Astrocyte of the cerebellum (primary cell): ENCODE measurements at regions not wholly inside any gene's neighbourhood (a gene's known extent, or its start where the extent isn't known, plus 50 kb on each side); places are given as distances from the start of the nearest gene placed in this dataset.

Source experiments
- DNase-seq: peaks from one replicate; pipeline ENCODE4 v3.0.0-alpha.2; 2011; ENCODE audit warnings: low read depth
- H3K4me3 ChIP-seq: 2 replicates; pipeline ENCODE4 v1.5.1; 2011; ENCODE audit warnings: mild to moderate bottlenecking, low read depth, low read length, moderate library complexity
- in situ Hi-C: cut with HindIII; loops from 2 replicates; pipeline ENCODE4 v1.10.0; 2017; ENCODE audit warnings: low sequenced_read_pairs
- TF ChIP-seq, protein P1 (sequence below): IDR thresholded peaks from 2 replicates; pipeline ENCODE4 v1.5.1; 2012; ENCODE audit warnings: low read length, low read depth, moderate library complexity, mild to moderate bottlenecking; ENCODE audit errors: missing control alignments

DNA sequence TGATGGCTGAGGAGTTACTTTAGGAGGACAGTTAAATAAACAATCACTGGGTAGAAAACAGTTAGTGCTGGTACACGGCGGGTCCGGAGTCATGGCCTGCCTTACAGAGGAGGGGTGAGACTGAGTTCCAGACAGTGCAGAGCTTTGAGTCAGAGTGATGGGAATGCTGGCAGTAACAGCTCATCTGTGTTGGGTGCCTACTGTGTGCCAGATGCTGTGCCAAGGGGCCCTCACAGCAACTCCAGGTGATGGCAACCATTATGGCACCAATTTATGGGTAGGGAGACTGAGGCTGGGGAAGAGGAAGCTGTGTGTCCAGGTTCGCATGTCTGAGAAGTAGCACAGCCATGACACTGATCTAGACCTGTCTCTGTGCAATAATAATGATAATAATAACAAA lies 132.6 kb downstream of the CEBPB start:
- in situ Hi-C loops = loop anchor here (5.0 kb wide), 1 partner anchor 94 kb away; no protein-coding TSS in a partner anchor
- no peak for DNase-seq
- TF ChIP-seq, protein P1, sequence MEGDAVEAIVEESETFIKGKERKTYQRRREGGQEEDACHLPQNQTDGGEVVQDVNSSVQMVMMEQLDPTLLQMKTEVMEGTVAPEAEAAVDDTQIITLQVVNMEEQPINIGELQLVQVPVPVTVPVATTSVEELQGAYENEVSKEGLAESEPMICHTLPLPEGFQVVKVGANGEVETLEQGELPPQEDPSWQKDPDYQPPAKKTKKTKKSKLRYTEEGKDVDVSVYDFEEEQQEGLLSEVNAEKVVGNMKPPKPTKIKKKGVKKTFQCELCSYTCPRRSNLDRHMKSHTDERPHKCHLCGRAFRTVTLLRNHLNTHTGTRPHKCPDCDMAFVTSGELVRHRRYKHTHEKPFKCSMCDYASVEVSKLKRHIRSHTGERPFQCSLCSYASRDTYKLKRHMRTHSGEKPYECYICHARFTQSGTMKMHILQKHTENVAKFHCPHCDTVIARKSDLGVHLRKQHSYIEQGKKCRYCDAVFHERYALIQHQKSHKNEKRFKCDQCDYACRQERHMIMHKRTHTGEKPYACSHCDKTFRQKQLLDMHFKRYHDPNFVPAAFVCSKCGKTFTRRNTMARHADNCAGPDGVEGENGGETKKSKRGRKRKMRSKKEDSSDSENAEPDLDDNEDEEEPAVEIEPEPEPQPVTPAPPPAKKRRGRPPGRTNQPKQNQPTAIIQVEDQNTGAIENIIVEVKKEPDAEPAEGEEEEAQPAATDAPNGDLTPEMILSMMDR = no peak
- no peak overlapping the region for H3K4me3 ChIP-seq

DNA sequence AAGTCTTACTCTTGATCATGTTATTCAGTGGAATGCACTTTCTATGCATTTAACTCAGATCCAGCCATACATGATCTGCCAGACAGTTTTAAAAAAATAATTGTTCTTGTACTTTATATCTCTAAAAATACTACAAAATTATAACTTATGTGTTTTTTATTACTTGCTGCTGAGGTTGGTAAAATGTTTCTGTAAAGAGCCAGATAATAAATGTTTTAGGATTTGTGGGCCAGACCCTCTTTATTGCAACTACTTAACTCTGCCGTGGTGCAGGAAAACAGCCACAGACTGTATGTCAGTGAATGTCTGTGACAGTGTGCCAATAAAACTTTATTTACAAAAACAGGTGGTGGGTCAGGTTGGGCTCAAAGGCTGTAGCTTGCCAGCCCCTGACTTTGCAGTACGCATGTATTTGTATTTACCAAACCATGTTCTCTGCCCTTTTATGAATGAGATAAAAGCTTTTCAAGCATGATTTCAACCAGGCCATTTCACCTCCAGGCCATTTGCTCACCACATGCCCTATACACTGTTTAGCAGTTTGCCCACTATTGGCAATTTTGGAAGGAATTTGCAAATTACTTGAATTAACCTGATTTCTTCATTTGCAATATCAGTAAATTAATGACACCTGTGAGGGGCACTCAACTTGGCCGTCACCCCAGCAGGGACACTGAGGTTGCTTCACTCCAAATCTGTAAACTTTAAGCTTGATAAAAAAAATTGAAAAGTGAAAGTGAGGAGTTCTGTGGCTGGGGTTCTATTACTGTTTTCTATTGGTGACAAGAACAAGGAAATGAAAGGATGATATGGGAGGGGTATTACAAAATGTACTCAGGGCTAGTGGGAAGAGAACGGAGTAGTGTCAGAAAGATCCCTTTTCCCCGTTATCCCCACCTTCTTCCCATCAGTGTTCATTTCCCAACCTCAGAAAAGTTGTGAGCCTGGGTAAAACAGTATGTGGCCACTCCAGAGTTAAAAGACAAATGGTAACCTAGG lies 133.4 kb downstream of the CEBPB start:
- DNase-seq = no peak
- TF ChIP-seq, protein P1 = no peak
- H3K4me3 ChIP-seq = no peak overlapping the region
- in situ Hi-C loops = loop anchor here (5.0 kb wide), 1 partner anchor 93 kb away; no protein-coding TSS in a partner anchor

DNA sequence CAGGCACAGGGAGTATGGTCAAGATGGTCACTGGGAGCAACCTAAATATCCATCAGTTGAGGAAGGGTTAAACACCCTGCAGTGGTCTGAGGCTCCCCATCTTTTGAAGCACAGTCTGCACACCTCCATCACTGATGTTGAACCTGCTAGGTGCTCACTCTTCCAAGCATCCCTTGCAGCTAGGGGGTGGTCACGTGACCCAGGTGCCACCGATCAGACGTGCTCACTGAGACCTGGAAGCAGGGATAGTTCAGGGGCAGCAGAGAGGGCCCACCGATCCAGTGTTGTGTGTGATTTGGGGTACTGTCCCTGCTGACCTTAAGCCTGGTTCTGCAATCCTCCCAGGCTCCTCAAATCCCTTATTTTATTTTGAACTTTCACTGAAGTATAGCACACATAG lies 134.6 kb downstream of the CEBPB start:
- in situ Hi-C loops = loop anchor here (5.0 kb wide), 1 partner anchor 57 kb away; no protein-coding TSS in a partner anchor
- TF ChIP-seq, protein P1 = no peak
- H3K4me3 ChIP-seq = no peak overlapping the region
- no peak for DNase-seq

DNA sequence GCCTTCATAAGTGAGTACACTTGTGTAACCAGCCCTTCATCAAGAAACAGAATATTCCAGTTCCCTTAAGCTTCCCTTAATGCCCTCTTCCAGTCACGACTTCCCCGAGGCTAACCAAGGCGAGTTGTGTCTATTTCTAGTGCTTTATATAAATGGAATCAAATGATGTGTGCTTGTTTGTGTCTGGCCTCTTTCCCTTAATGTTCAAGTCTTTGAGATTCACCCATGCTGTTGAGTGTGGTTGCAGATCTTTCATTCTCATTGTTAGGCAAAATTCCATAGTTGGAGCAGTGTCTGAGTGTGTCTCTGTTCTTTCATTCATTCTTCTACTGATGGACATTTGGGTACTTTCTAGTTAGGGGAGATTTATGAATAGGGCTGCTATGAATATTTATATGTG lies 135.0 kb downstream of the CEBPB start:
- TF ChIP-seq, protein P1 = no peak
- in situ Hi-C loops = loop anchor here (5.0 kb wide), 1 partner anchor 57 kb away; no protein-coding TSS in a partner anchor
- H3K4me3 ChIP-seq = no peak overlapping the region
- DNase-seq = no peak

DNA sequence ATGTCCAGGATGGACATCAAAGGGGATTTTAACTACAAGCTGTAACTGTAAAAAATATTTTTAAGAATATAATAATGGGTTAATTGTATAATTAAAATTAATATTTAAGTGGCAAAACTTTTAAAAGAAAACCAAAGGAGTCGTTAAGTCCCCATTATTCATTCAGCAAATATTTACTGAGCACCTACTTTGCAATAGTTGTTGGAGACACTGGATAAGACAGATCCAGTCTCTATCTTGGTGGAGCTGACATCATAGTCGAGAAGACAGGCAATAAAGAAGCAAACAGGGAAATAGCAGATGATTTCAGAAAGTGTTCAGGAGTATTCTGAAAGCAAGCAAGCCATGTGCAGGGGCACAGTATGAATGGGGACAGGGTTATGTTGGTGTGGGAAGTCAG lies 137.0 kb downstream of the CEBPB start:
- in situ Hi-C loops = loop anchor here (5.0 kb wide), 1 partner anchor 55 kb away; no protein-coding TSS in a partner anchor
- TF ChIP-seq, protein P1 = no peak
- DNase-seq = no peak
- no peak overlapping the region for H3K4me3 ChIP-seq

DNA sequence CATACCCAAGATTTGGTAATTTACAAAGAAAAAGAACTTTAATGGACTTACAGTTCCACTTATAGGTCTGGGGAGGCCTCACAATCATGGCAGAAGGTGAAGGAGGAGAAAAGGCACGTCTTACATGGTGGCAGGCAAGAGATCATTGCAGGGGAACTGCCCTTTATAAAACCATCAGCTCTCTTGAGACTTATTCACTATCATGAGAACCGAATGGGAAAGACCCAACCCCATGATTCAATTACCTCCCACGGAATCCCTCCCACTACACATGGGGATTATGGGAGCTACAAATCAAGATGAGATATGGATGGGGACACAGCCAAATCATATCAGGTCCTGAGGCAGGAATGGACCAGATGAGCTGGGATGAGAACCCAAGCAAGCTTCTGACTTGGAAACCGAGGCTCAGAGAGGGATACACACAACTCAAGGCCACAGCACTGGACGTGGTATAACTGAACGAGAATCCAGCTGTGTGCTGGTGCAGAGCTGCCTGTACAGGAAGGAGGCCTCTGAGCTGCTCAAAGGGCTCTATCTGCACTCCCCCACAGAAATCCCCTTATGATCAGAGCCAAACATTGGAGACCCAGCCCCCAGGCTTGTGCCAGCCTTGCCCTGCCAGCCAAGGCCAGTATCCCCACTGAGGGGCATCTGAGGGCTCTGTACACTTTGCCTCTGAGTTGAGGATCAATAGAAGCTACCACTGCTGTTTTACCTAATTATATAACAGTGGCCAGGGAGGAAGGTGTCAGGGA lies 137.8 kb downstream of the CEBPB start:
- DNase-seq = no peak
- no peak overlapping the region for H3K4me3 ChIP-seq
- in situ Hi-C loops = loop anchor here (5.0 kb wide), 1 partner anchor 54 kb away; no protein-coding TSS in a partner anchor
- TF ChIP-seq, protein P1 = no peak
